Stimulated activated effector memory CD8-positive, alpha-beta T cell treated with anti-CD3 and anti-CD28 coated beads, Interleukin-12 subunit alpha, Interleukin-12 subunit beta, amount 100 ng/mL, for 72 hours (primary cell): ENCODE measurements at regions not wholly inside any gene's neighbourhood (a gene's known extent, or its start where the extent isn't known, plus 50 kb on each side); places are given as distances from the start of the nearest gene placed in this dataset.

Source experiments
- ATAC-seq: fragments of 150-1000 bp; cut with Tn5 transposase; 2 replicates; pipeline ENCODE4 v1.10.0; 2021
- DNase-seq, 2 donors: peaks; one replicate each; pipeline ENCODE4 v3.0.0; 2021 to 2022; ENCODE audit warnings: low spot score in 2 of 2
- H3K27ac Mint-ChIP-seq: one replicate; pipeline ENCODE4 v1.8.0; 2022; ENCODE audit warnings: mild to moderate bottlenecking, mixed read lengths
- H3K36me3 Mint-ChIP-seq: one replicate; pipeline ENCODE4 v1.8.0; 2022; ENCODE audit warnings: mild to moderate bottlenecking, mixed read lengths
- H3K4me1 Mint-ChIP-seq: one replicate; pipeline ENCODE4 v1.8.0; 2022; ENCODE audit warnings: mixed read lengths
- H3K4me3 Mint-ChIP-seq: one replicate; pipeline ENCODE4 v1.8.0; 2022; ENCODE audit warnings: mild to moderate bottlenecking, mixed read lengths
- H3K9me3 Mint-ChIP-seq: one replicate; pipeline ENCODE4 v1.8.0; 2022; ENCODE audit warnings: mixed read lengths

DNA sequence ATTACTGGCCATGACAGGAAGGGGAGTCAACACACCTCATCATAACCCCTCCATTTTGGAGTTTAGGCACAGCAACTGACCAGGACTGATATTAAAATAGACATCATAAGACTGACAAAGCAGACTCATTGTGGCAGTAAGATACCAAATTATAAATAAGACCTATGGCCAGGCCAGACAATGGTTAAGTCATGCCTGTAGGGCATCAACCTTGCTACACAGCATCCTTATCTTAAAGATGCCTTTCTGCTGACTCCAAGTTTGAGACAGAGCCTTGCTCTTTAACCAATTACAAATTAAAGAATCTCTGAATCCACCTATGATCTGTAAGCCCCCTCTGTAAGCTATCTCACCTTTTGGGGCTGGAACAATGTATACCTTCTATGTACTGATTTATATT is 65.5 kb downstream of the VCX2 start:
- DNase-seq (no peak), ATAC-seq (no peak)
- H3K9me3 Mint-ChIP-seq = no peaks in the 10 kb centered on the region
- H3K4me1 Mint-ChIP-seq = no peaks in the 10 kb centered on the region
- no peak overlapping the region for H3K4me3 Mint-ChIP-seq
- no peak overlapping the region for H3K27ac Mint-ChIP-seq
- H3K36me3 Mint-ChIP-seq = no peaks in the 10 kb centered on the region

GRCh38 chrX:8103655-8104054 is 67.4 kb downstream of the VCX2 start:
- H3K9me3 Mint-ChIP-seq = no peaks in the 10 kb centered on the region
- no peaks in the 10 kb centered on the region for H3K36me3 Mint-ChIP-seq

DNA sequence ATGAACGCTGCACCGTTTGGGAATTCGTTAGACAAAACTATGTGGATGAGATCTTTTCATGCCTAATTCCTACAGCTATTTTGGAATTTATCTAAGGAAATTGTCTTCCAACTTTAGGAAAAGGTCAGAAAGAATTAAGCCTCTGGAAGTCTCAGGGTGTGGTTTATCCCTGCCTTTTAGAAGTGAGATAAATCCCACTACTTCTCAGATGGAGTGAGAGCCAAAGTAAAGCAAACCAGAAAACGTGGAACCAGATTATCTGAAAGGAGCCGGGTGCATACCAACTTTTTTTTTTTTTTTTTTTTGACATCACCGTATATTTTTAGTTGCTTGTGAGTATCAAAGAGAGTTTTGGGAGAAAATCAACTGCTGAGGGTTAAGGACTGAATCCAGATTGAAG is 79.6 kb downstream of the VCX2 start:
- no peak overlapping the region for H3K27ac Mint-ChIP-seq
- no peak for DNase-seq
- H3K4me1 Mint-ChIP-seq = no peaks in the 10 kb centered on the region
- ATAC-seq = no peak
- no peaks in the 10 kb centered on the region for H3K9me3 Mint-ChIP-seq
- H3K36me3 Mint-ChIP-seq = no peaks in the 10 kb centered on the region
- no peak overlapping the region for H3K4me3 Mint-ChIP-seq

More at GRCh38 chrX:8103655-8104054, 67.4 kb downstream of the VCX2 start:
- Mint-ChIP-seq H3K4me1 (no peaks in the 10 kb centered on the region), H3K4me3 (no peak overlapping the region), H3K27ac (no peak overlapping the region)
- ATAC-seq (no peak), DNase-seq (no peak)

GRCh38 chrX:8090906-8091305 is 80.2 kb downstream of the VCX2 start:
- no peak for DNase-seq
- ATAC-seq = no peak
- no peak overlapping the region for H3K4me3 Mint-ChIP-seq
- no peak overlapping the region for H3K27ac Mint-ChIP-seq
- no peaks in the 10 kb centered on the region for H3K9me3 Mint-ChIP-seq
- H3K4me1 Mint-ChIP-seq = no peaks in the 10 kb centered on the region
- H3K36me3 Mint-ChIP-seq = no peaks in the 10 kb centered on the region

- no peak for ATAC-seq
- Mint-ChIP-seq H3K9me3 (no peaks in the 10 kb centered on the region), H3K27ac (no peak overlapping the region), H3K4me3 (no peak overlapping the region), H3K4me1 (no peaks in the 10 kb centered on the region), H3K36me3 (no peaks in the 10 kb centered on the region)
- DNase-seq = no peak
Measured at GRCh38 chrX:8090482-8090881, 80.6 kb downstream of the VCX2 start.

- Mint-ChIP-seq H3K9me3 (no peaks in the 10 kb centered on the region), H3K4me3 (no peak overlapping the region), H3K27ac (no peak overlapping the region), H3K36me3 (no peaks in the 10 kb centered on the region), H3K4me1 (no peaks in the 10 kb centered on the region)
- ATAC-seq = no peak
- no peak for DNase-seq
Measured at GRCh38 chrX:8089141-8089540, 81.9 kb downstream of the VCX2 start.

DNA sequence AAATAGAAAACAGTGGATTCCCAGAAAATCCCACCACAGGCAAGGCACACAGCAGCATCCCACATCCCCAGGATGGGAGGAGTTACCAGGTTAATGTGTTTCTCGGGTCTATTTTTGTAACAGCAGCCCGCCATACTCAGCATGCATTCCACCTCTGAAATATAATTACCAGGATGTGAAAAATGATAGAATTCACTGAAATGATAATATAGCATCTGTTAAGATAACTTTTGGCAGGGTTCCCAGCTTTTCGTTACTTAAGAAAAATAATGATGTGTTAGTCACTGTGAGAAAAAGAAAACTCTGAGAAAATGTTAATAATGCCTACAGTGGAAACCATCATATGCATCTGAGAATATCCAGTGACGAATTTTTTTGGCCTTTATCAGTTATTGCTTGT is 87.1 kb downstream of the VCX2 start:
- Mint-ChIP-seq H3K4me3 (no peak overlapping the region), H3K4me1 (no peaks in the 10 kb centered on the region), H3K27ac (no peak overlapping the region), H3K9me3 (no peaks in the 10 kb centered on the region), H3K36me3 (no peaks in the 10 kb centered on the region)
- DNase-seq (no peak), ATAC-seq (no peak)

- no peaks in the 10 kb centered on the region for H3K36me3 Mint-ChIP-seq
- no peaks in the 10 kb centered on the region for H3K9me3 Mint-ChIP-seq
- H3K4me3 Mint-ChIP-seq = no peak overlapping the region
- no peak for DNase-seq
- no peaks in the 10 kb centered on the region for H3K4me1 Mint-ChIP-seq
- ATAC-seq = no peak
- no peak overlapping the region for H3K27ac Mint-ChIP-seq
Measured at GRCh38 chrX:8083286-8083685, 87.8 kb downstream of the VCX2 start.

DNA sequence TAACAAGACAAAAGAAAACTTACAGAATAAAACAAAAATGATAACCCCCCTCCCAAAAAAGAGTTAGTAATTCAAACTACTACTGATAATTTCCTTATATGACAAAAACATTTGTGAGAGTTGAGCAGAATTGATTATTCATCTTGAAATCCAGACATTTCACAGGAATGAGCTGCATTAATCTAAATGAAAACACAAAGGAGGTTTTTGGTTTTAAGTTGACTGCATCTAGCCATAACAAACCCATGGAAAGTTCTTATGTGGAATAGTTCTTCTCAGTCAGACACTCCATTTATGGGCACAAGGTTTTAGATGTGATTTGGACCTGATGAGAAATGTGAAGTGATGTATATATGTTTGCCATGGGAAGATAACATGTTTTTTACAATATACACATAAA is 95.4 kb downstream of the VCX2 start:
- Mint-ChIP-seq H3K4me3 (no peak overlapping the region), H3K36me3 (no peaks in the 10 kb centered on the region), H3K9me3 (peaks cover 3% of the 10 kb centered on the region), H3K4me1 (no peaks in the 10 kb centered on the region), H3K27ac (no peak overlapping the region)
- DNase-seq = no peak
- no peak for ATAC-seq

DNA sequence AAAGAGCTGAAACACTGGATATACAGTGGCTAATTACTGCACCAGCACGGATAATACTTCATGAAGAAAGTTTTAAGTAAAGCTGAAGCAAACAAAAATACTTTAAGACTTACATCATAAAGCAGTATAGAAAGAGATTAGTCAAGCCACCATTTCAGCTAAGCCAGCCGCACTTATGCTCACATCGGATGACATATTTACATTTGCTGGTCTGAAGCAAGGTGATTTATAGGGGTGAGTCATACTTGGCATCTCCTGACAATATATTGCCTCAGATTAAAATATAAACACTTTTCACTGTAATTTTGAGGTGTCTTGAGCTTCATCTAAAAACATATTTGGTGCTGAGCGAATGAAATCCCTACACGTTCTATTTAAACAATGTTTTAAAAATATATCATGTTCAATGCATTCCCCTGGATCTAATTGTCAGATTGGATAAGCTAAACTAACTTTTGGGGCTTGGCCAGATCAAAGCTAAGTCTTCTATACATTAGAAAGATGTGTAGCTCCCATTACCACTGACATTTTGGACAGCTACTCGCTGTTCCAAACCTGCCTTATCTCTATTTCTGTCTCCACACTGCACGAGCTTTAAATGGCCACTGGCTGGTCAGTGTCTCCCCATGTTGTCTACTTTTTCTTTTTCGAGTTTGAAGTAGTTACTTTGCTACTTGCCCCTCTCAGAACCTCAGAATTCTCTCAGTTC is 103.2 kb downstream of the VCX2 start:
- H3K36me3 Mint-ChIP-seq = no peaks in the 10 kb centered on the region
- DNase-seq (no peak), ATAC-seq (no peak)
- no peak overlapping the region for H3K4me3 Mint-ChIP-seq
- no peaks in the 10 kb centered on the region for H3K4me1 Mint-ChIP-seq
- no peak overlapping the region for H3K27ac Mint-ChIP-seq
- peaks cover 3% of the 10 kb centered on the region for H3K9me3 Mint-ChIP-seq

GRCh38 chrX:8052909-8053308 is 118.2 kb downstream of the VCX2 start:
- no peak for ATAC-seq
- DNase-seq = no peak
- H3K9me3 Mint-ChIP-seq = no peaks in the 10 kb centered on the region
- H3K36me3 Mint-ChIP-seq = no peaks in the 10 kb centered on the region
- no peak overlapping the region for H3K4me3 Mint-ChIP-seq
- no peak overlapping the region for H3K27ac Mint-ChIP-seq
- H3K4me1 Mint-ChIP-seq = no peaks in the 10 kb centered on the region

DNA sequence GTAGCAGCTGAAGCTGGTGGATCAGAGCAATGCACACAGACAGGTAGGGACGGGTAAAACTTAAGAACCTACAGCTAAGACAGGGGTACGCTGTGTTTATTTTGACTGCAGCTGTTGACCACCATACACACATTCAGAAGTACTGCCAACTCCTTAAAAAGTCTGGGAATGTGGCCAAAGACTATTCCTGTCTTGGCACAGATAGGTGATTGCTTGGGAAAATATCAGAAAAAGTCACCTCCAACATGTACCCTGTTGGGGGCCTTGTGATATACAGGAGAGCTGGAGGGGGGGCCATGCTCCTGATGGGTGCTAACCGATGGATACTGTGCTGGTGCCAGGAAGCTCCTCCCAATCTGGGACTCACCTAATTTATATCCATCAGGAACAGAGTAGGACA is 121.2 kb downstream of the VCX2 start:
- Mint-ChIP-seq H3K9me3 (no peaks in the 10 kb centered on the region), H3K4me3 (no peak overlapping the region), H3K36me3 (no peaks in the 10 kb centered on the region), H3K4me1 (no peaks in the 10 kb centered on the region), H3K27ac (no peak overlapping the region)
- ATAC-seq (no peak), DNase-seq (no peak)

DNA sequence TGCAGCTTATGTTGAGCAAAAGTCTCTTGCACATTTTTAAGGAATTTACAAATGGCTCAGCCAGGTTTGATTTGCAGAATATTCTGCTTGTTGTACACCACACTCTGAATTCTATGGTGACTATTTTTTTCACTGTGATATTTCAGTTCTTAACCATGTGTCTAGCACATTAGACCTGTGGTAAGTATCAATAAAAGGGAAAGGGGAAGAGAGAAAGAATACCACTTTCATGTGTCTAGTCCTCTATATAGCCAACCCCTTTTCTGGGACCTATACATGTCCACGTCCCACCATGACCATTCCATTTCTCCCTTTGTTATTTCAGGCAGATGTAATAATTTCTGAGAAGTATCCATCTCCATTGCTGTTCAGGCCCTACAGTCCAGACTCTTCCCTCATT is 121.3 kb upstream of the PNPLA4 start:
- ATAC-seq = no peak
- DNase-seq = no peak
- Mint-ChIP-seq H3K4me1 (no peaks in the 10 kb centered on the region), H3K9me3 (no peaks in the 10 kb centered on the region), H3K27ac (no peak overlapping the region), H3K4me3 (no peak overlapping the region), H3K36me3 (no peaks in the 10 kb centered on the region)

GRCh38 chrX:8044947-8045346 is 117.7 kb upstream of the PNPLA4 start:
- H3K27ac Mint-ChIP-seq = no peak overlapping the region
- H3K4me1 Mint-ChIP-seq = no peaks in the 10 kb centered on the region
- no peak overlapping the region for H3K4me3 Mint-ChIP-seq
- H3K9me3 Mint-ChIP-seq = no peaks in the 10 kb centered on the region
- no peaks in the 10 kb centered on the region for H3K36me3 Mint-ChIP-seq
- DNase-seq (no peak), ATAC-seq (no peak)

DNA sequence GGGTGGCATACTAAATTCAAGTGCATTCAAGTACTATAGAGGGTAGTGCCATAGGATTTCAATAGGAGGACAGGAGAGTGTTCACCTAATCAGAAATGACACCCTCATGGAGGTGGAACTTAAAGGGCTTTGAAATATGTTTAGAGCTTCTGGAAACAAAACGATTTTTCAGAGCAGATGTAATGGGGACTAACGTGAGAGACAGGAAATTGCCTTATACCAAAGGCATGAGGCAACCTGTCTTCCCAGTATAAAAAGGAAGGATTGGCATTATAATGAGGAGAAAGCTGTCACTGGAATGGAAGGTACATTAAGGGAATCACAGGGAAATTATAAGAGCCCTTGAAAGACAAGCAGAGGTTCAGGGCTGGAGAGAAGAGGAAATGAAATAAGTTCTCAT is 116.3 kb upstream of the PNPLA4 start:
- ATAC-seq (no peak), DNase-seq (no peak)
- H3K36me3 Mint-ChIP-seq = no peaks in the 10 kb centered on the region
- H3K4me1 Mint-ChIP-seq = peaks cover 1% of the 10 kb centered on the region
- no peaks in the 10 kb centered on the region for H3K9me3 Mint-ChIP-seq
- H3K27ac Mint-ChIP-seq = no peak overlapping the region
- H3K4me3 Mint-ChIP-seq = no peak overlapping the region

DNA sequence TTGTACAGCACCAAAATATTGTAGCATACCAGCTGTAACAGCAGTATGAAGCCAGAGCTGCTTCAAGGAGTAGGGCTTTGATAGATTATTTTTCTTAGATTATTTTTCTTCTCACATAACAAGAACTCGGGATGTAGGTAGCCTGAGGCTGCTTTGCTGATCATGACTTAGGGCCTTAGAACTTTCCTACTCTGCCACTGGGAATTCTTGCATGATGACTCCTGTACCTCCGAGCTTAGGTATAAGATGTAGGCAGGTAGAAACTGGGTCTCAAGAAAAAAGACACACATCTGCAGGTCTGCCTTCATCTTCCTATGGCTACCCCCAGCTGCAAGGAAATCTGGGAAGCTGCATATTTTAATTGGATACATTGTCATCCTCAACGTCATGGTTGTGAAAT is 115.9 kb upstream of the PNPLA4 start:
- H3K36me3 Mint-ChIP-seq = no peaks in the 10 kb centered on the region
- H3K9me3 Mint-ChIP-seq = no peaks in the 10 kb centered on the region
- ATAC-seq (no peak), DNase-seq (no peak)
- H3K4me3 Mint-ChIP-seq = no peak overlapping the region
- H3K4me1 Mint-ChIP-seq = peaks cover 6% of the 10 kb centered on the region
- no peak overlapping the region for H3K27ac Mint-ChIP-seq

- no peaks in the 10 kb centered on the region for H3K36me3 Mint-ChIP-seq
- peaks cover 12% of the 10 kb centered on the region for H3K4me1 Mint-ChIP-seq
- no peak for ATAC-seq
- no peak overlapping the region for H3K27ac Mint-ChIP-seq
- no peak for DNase-seq
- H3K9me3 Mint-ChIP-seq = no peaks in the 10 kb centered on the region
- H3K4me3 Mint-ChIP-seq = no peak overlapping the region
Measured at GRCh38 chrX:8042304-8042703, 115.1 kb upstream of the PNPLA4 start.
